NCI-H2171 treated with DMSO at 0.1 percent for 48 hours (cell line): ENCODE measurements at regions not wholly inside any gene's neighbourhood (a gene's known extent, or its start where the extent isn't known, plus 50 kb on each side); places are given as distances from the start of the nearest gene placed in this dataset.
"Not testable (repeated sequence)": the region's sequence is repeated elsewhere in the genome, so short reads cannot be mapped to it uniquely, and the experiment has no call there.

ENCODE experiments used
- DNase-seq: peaks from one replicate; lab custom pipeline; 2025; lab: John Stamatoyannopoulos, UW

GRCh38 chr17:14423156-14423555, 122.3 kb downstream of the HS3ST3B1 start:
- DNase-seq, result not testable (repeated sequence)

- DNase-seq, result no peak
These were observed 116.5 kb downstream of the HS3ST3B1 start for GRCh38 chr17:14417336-14417735.

GRCh38 chr17:14409292-14409691, 108.4 kb downstream of the HS3ST3B1 start:
- DNase-seq, result no peak

- DNase-seq, result no peak
These were observed 106.7 kb downstream of the HS3ST3B1 start for GRCh38 chr17:14407541-14407940.

GRCh38 chr17:14405189-14405588, 104.3 kb downstream of the HS3ST3B1 start:
- no peak for DNase-seq
